ENCODE measurements at regions not wholly inside any gene's neighbourhood (a gene's known extent, or its start where the extent isn't known, plus 50 kb on each side); places are given as distances from the start of the nearest gene placed in this dataset.

GRCh38 chr3:71850654-71851053 lies 65.7 kb upstream of the PROK2 start:
- DNase-seq: no peak

- no peak for DNase-seq
These were observed 64.7 kb upstream of the PROK2 start for GRCh38 chr3:71849681-71850080.

GRCh38 chr3:71847794-71848193 lies 62.8 kb upstream of the PROK2 start:
- no peak for DNase-seq

- no peak for DNase-seq
These were observed 61.2 kb upstream of the PROK2 start for GRCh38 chr3:71846185-71846584.

GRCh38 chr3:71843071-71843470 lies 58.1 kb upstream of the PROK2 start:
- no peak for DNase-seq

- DNase-seq: no peak
These were observed 53.5 kb upstream of the PROK2 start for GRCh38 chr3:71838406-71838805.

Data from kidney glomerular epithelial cell (primary cell).